SW 1271 (cell line): ENCODE measurements at regions not wholly inside any gene's neighbourhood (a gene's known extent, or its start where the extent isn't known, plus 50 kb on each side); places are given as distances from the start of the nearest gene placed in this dataset.

ENCODE experiments used
- DNase-seq, 2 experiments: peaks; one replicate each; lab custom pipeline; 2025; lab: John Stamatoyannopoulos, UW

DNA sequence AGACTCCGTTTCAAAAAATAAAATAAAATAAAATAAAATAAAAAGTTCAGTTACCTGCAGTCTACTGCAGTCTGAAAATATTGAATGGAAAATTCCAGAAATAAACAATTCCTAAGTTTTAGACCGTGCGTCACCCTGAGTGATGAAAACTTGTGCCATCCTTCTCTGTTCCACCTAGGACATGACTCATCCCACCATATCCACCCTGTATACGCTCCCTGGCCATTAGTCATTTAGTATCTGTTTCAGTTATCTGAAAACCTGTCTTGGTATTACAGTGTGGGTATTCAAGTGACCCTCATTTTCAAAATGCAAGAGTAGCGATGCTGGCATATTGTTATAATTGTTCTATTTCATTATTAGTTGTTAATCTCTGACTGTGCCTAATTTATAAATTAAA lies 51.8 kb upstream of the TEX48 start:
- peak; percentile 39 to 78 for DNase-seq

DNA sequence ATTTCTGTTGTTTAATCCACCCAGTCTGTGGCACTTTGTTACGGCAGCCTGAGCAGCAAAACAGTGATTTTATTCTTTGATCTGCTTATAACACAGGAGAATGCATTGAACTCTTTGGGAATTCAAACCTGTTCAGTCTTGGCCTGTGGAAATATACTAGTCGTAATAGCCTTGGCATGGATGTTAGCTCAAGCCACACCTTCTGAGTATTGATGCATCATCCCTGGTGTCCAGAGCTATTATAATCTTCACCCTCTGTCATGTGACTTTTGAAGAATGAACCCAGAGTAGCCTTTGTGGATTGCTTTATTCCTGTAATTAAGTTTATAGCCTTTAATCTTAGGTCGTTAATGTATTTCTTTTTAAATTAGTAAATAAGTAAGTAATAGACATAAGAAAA lies 50.8 kb upstream of the TEX48 start:
- no peak for DNase-seq
